ENCODE measurements at regions not wholly inside any gene's neighbourhood (a gene's known extent, or its start where the extent isn't known, plus 50 kb on each side); places are given as distances from the start of the nearest gene placed in this dataset.

- no peaks in the 10 kb centered on the region for H3K9me2 ChIP-seq (replicated peaks; ENCODE audit: insufficient read depth, low read length)
- H4K20me1 ChIP-seq (ENCODE audit: insufficient read depth, low read length), result no peaks in the 10 kb centered on the region
- no peaks in the 10 kb centered on the region for H3K36me3 ChIP-seq (replicated peaks; ENCODE audit: insufficient read depth, low read length)
- H3K79me2 ChIP-seq (ENCODE audit: low read length), result no peaks in the 10 kb centered on the region
- peaks cover 8% of the 10 kb centered on the region; the same call in 1 of the 2 replicates for H3F3A ChIP-seq (ENCODE audit: insufficient read depth, low read length)
- H3K4me2 ChIP-seq (ENCODE audit: low read depth, low read length), result peak overlapping the region; percentile 34; the same call in 1 of the 2 replicates
- H3K4me1 ChIP-seq (ENCODE audit: low read length), result peaks cover 17% of the 10 kb centered on the region; the same call in 1 of the 2 replicates
- peak overlapping the region; percentile 62; the same call in 1 of the 2 replicates for H3K27ac ChIP-seq (ENCODE audit: low read length)
- no peak for DNase-seq
- no peak overlapping the region for H2AFZ ChIP-seq (ENCODE audit: low read length)
- H3K4me3 ChIP-seq (ENCODE audit: low read length), result no peak overlapping the region
- no peaks in the 10 kb centered on the region for H3K9me3 ChIP-seq (replicated peaks; ENCODE audit: insufficient read depth, low read length)
- H3K27me3 ChIP-seq (replicated peaks; ENCODE audit: insufficient read depth, low read length), result no peaks in the 10 kb centered on the region
- no peak overlapping the region; the same call in 1 of the 2 replicates for H3K9ac ChIP-seq (ENCODE audit: low read length)
- TF ChIP-seq CTCF (IDR thresholded peaks at IDR 0.05; ENCODE audit: low read length) (no peak), EZH2phosphoT487 (IDR thresholded peaks at IDR 0.05; ENCODE audit: low read length) (no peak), EZH2 (optimal IDR thresholded peaks at IDR 0.05; ENCODE audit: low read depth, low read length) (no peak)
These were observed 61.7 kb upstream of the CCDC167 start for GRCh38 chr6:37561361-37561760.

GRCh38 chr6:37560737-37561103 lies 61.0 kb upstream of the CCDC167 start:
- H3K9ac ChIP-seq (ENCODE audit: low read length), result no peak overlapping the region
- H3K79me2 ChIP-seq (ENCODE audit: low read length), result no peaks in the 10 kb centered on the region
- H4K20me1 ChIP-seq (ENCODE audit: insufficient read depth, low read length), result no peaks in the 10 kb centered on the region
- peaks cover 8% of the 10 kb centered on the region; the same call in 1 of the 2 replicates for H3F3A ChIP-seq (ENCODE audit: insufficient read depth, low read length)
- H2AFZ ChIP-seq (ENCODE audit: low read length), result no peak overlapping the region
- TF ChIP-seq EZH2phosphoT487 (IDR thresholded peaks at IDR 0.05; ENCODE audit: low read length), result no peak
- no peaks in the 10 kb centered on the region for H3K36me3 ChIP-seq (replicated peaks; ENCODE audit: insufficient read depth, low read length)
- H3K9me3 ChIP-seq (replicated peaks; ENCODE audit: insufficient read depth, low read length), result no peaks in the 10 kb centered on the region
- H3K4me3 ChIP-seq (ENCODE audit: low read length), result no peak overlapping the region
- no peak overlapping the region for H3K4me2 ChIP-seq (ENCODE audit: low read depth, low read length)
- H3K9me2 ChIP-seq (replicated peaks; ENCODE audit: insufficient read depth, low read length), result no peaks in the 10 kb centered on the region
- H3K27ac ChIP-seq (ENCODE audit: low read length), result no peak overlapping the region
- no peak for DNase-seq
- peaks cover 17% of the 10 kb centered on the region; the same call in 1 of the 2 replicates for H3K4me1 ChIP-seq (ENCODE audit: low read length)
- no peaks in the 10 kb centered on the region for H3K27me3 ChIP-seq (replicated peaks; ENCODE audit: insufficient read depth, low read length)

- Histone ChIP-seq H3K27me3 (replicated peaks; ENCODE audit: insufficient read depth, low read length) (no peaks in the 10 kb centered on the region), H4K20me1 (ENCODE audit: insufficient read depth, low read length) (no peaks in the 10 kb centered on the region), H3K9me3 (replicated peaks; ENCODE audit: insufficient read depth, low read length) (no peaks in the 10 kb centered on the region), H3K9me2 (replicated peaks; ENCODE audit: insufficient read depth, low read length) (no peaks in the 10 kb centered on the region), H3K36me3 (replicated peaks; ENCODE audit: insufficient read depth, low read length) (no peaks in the 10 kb centered on the region), H3K4me1 (ENCODE audit: low read length) (peaks cover 17% of the 10 kb centered on the region; the same call in 1 of the 2 replicates), H3K4me2 (ENCODE audit: low read depth, low read length) (no peak overlapping the region), H3F3A (ENCODE audit: insufficient read depth, low read length) (peaks cover 8% of the 10 kb centered on the region; the same call in 1 of the 2 replicates), H2AFZ (ENCODE audit: low read length) (no peak overlapping the region), H3K4me3 (ENCODE audit: low read length) (no peak overlapping the region), H3K27ac (ENCODE audit: low read length) (no peak overlapping the region), H3K9ac (ENCODE audit: low read length) (no peak overlapping the region), H3K79me2 (ENCODE audit: low read length) (no peaks in the 10 kb centered on the region)
- DNase-seq, result no peak
- TF ChIP-seq EZH2phosphoT487 (IDR thresholded peaks at IDR 0.05; ENCODE audit: low read length) (no peak), EZH2 (optimal IDR thresholded peaks at IDR 0.05; ENCODE audit: low read depth, low read length) (no peak), CTCF (IDR thresholded peaks at IDR 0.05; ENCODE audit: low read length) (no peak)
These were observed 59.8 kb upstream of the CCDC167 start for GRCh38 chr6:37559501-37559900.

- H3K9ac ChIP-seq (ENCODE audit: low read length), result no peak overlapping the region
These were observed 59.4 kb upstream of the CCDC167 start for GRCh38 chr6:37559050-37559449.

More at GRCh38 chr6:37559050-37559449, 59.4 kb upstream of the CCDC167 start:
- Histone ChIP-seq H3K9me2 (replicated peaks; ENCODE audit: insufficient read depth, low read length) (no peaks in the 10 kb centered on the region), H3K9me3 (replicated peaks; ENCODE audit: insufficient read depth, low read length) (no peaks in the 10 kb centered on the region), H4K20me1 (ENCODE audit: insufficient read depth, low read length) (no peaks in the 10 kb centered on the region), H3F3A (ENCODE audit: insufficient read depth, low read length) (peaks cover 8% of the 10 kb centered on the region; the same call in 1 of the 2 replicates), H3K4me2 (ENCODE audit: low read depth, low read length) (no peak overlapping the region), H3K79me2 (ENCODE audit: low read length) (no peaks in the 10 kb centered on the region), H3K4me1 (ENCODE audit: low read length) (peaks cover 17% of the 10 kb centered on the region; the same call in 1 of the 2 replicates), H3K4me3 (ENCODE audit: low read length) (no peak overlapping the region), H3K27me3 (replicated peaks; ENCODE audit: insufficient read depth, low read length) (no peaks in the 10 kb centered on the region), H3K36me3 (replicated peaks; ENCODE audit: insufficient read depth, low read length) (no peaks in the 10 kb centered on the region), H2AFZ (ENCODE audit: low read length) (no peak overlapping the region), H3K27ac (ENCODE audit: low read length) (no peak overlapping the region)
- no peak for TF ChIP-seq EZH2phosphoT487 (IDR thresholded peaks at IDR 0.05; ENCODE audit: low read length)
- no peak for TF ChIP-seq EZH2 (optimal IDR thresholded peaks at IDR 0.05; ENCODE audit: low read depth, low read length)
- no peak for TF ChIP-seq CTCF (IDR thresholded peaks at IDR 0.05; ENCODE audit: low read length)
- DNase-seq, result no peak
